ENCODE measurements at regions not wholly inside any gene's neighbourhood (a gene's known extent, or its start where the extent isn't known, plus 50 kb on each side); places are given as distances from the start of the nearest gene placed in this dataset.

DNA sequence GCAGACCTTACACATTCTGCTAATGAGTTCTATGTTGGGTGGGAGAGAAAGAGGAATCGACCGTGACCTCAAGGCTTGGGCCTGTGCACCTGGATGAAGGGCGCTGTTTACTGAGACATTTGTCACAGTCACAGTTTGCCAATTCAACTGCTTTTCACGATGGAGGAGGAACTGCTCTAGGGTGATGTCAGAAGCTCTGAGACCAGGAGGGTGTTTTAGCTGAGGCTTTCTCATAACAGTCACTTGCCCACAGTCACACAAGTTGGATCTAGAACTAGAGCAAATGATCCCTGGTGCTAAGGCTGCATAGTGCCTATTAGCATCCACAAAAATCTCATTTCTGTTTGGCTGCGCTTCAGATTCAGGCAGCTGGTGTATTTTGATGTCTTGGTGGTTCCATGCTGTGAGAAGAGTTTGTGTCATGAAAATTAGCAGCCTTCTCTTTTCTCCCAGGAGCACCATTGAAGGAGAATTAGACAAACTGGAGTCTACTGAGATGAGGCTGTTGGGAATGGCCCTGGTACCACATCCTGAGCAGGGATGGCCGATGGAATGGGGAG is 83.3 kb upstream of the TGM3 start:
- TF ChIP-seq, protein P1, sequence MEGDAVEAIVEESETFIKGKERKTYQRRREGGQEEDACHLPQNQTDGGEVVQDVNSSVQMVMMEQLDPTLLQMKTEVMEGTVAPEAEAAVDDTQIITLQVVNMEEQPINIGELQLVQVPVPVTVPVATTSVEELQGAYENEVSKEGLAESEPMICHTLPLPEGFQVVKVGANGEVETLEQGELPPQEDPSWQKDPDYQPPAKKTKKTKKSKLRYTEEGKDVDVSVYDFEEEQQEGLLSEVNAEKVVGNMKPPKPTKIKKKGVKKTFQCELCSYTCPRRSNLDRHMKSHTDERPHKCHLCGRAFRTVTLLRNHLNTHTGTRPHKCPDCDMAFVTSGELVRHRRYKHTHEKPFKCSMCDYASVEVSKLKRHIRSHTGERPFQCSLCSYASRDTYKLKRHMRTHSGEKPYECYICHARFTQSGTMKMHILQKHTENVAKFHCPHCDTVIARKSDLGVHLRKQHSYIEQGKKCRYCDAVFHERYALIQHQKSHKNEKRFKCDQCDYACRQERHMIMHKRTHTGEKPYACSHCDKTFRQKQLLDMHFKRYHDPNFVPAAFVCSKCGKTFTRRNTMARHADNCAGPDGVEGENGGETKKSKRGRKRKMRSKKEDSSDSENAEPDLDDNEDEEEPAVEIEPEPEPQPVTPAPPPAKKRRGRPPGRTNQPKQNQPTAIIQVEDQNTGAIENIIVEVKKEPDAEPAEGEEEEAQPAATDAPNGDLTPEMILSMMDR (IDR thresholded peaks at IDR 0.05) = no peak
- TF ChIP-seq EP300 (IDR thresholded peaks at IDR 0.05) = no peak
